Stimulated activated CD4-positive, alpha-beta T cell treated with anti-CD3 and anti-CD28 coated beads, Interleukin-2, amount 100 ng/mL, for 4 hours (primary cell): ENCODE measurements at regions not wholly inside any gene's neighbourhood (a gene's known extent, or its start where the extent isn't known, plus 50 kb on each side); places are given as distances from the start of the nearest gene placed in this dataset.
"Not testable (repeated sequence)": the region's sequence is repeated elsewhere in the genome, so short reads cannot be mapped to it uniquely, and the experiment has no call there.

Source experiments
- DNase-seq: peaks from one replicate; pipeline ENCODE4 v3.0.0-alpha.2; 2020; ENCODE audit warnings: low read depth

DNA sequence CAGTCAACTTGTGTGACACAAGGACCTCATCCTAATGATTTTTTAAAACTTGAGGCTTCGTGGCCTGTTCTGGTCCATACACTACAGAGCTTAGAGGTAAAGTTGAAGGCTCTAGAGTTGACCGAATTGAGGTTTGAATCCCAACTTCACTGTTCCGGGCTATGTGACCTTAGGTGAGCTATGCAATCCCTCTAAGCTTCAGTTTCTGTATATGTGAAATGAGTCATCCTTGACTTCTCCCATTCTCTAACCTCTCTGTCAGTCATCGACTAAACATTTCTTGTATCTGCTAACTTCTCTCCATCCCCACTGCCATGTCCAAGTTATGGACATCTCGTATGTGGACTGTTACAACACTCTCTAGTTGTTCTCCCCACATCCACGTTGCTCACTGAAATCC is 178.2 kb upstream of the TMEM45B start:
- no peak for DNase-seq

- no peak for DNase-seq
Measured at GRCh38 chr11:129637983-129638776, 177.5 kb upstream of the TMEM45B start.

- no peak for DNase-seq
Measured at GRCh38 chr11:129639300-129639699, 176.3 kb upstream of the TMEM45B start.

DNA sequence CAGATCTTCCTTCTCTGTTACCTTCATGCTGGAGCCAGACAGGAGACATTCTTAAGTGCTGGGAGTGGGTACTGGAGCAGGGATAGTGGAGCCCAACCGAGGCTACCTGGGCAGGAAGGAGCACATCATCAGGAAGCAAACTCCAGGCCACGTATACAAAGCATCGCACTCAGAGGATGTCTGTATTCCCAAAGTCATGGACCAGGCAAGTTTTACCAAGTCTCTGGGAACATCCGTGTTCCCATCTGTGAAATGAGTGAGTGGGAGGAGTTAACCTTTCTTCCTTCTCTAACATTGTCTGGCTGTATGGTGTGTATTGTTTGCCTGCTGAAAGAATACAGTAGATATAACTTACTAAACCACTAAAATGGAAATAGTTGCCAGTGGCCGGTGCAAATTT is 175.0 kb upstream of the TMEM45B start:
- no peak for DNase-seq

GRCh38 chr11:129643031-129643721 is 172.5 kb upstream of the TMEM45B start:
- no peak for DNase-seq

DNA sequence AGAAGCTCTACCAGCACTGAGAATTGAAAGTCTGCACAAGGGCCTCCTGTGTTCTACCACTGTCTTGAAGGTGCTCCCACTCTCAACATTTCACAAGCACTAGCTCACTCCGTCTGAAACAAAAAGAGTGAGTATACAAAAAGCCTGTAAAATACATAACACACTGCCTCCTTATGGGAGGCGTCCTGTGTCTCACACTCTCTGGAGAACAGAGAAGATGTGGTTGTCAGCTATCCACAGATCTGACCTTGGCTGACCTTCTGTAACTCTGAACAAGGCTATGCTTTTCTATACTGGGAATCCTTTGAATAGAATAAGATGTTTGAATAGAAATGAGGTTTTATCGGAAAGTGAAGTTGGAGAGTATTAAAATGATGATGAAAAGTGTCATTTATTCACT is 171.3 kb upstream of the TMEM45B start:
- DNase-seq = no peak

DNA sequence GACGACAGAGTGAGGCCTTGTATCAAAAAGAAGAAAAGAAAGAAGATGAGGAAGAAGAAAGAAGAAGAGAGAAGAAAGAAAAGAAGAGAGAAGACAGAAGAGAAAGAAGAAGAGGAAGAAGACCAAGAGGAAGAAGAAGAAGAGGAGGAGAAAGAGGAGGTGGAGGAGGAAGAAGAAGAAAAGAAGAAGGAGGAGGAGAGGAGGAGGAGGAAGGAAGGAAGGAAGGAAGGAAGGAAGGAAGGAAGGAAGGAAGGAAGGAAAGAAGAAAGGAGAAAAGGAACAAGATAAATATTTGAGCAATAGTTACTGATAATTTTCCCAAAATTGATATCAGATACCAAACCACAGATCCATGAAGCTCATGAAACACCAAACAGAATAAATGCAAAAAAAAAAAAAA is 169.7 kb upstream of the TMEM45B start:
- no peak for DNase-seq

GRCh38 chr11:129650044-129650443 is 165.6 kb upstream of the TMEM45B start:
- not testable (repeated sequence) for DNase-seq

GRCh38 chr11:129652835-129653234 is 162.8 kb upstream of the TMEM45B start:
- DNase-seq = no peak

- no peak for DNase-seq
Measured at GRCh38 chr11:129655247-129655832, 160.3 kb upstream of the TMEM45B start.

DNA sequence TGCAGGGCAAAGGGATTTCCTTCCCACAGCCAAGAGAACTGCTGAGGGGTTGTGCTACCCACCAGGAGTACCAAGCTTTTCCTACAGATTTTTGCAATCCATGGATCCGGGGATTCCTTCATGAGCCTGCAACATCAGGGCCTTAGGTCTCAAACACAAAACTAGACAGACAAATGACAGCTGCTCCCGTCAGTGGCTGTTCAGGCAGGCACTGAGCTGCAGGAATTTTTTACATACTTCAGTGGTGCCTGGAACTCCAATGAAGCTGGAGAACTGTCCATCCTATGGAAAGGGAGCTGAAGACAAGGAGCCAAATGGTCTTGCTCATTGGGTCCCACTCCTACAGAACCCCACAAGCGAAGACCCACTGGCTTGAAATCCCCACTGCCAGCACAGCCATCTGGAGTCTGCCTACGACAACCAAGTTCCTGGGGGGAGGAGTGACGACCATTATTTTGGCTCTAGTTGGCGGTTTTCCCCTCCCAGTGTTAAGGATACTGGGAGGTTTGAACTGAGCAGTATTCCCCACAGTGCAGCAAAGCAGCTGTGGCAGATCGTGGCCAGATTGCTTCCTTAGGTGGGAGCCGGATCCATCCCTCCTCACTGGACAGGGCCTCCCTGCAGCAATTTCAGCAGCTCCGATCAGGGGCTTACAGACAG is 157.7 kb upstream of the TMEM45B start:
- DNase-seq = no peak

DNA sequence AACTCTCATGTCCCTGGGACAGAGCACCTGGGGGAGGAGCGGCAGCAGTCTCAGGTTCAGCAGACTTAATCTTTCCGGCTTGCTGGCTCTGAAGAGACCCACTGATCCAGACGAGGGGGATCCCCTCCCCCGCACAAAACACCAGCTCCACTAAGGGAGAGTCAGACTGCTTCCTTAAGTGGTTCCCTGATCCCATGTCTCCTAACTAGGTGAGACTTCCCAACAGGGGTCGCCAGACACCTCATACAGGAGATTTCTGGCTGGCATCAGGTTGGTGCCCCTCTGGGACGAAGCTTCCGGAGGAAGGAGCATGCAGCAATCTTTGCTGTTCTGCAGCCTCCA is 157.2 kb upstream of the TMEM45B start:
- DNase-seq = no peak

DNA sequence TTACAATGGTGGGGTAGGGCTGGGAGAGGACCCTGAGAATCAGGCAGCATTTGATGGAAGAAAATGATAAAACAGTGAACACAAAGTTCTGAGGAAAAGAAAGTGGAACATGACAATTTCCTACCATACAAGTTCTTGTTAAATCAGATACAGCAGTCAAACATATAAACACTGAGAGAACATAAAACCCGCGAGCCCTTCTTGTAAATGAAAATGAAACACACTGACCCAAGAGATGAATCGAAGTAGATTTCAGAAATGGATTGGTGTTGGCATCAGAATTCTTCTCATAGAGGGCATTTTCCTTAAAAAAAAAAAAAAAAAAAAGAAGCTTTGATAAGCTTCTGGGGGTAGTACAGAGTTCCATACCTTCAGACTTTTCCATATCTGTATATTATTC is 134.7 kb upstream of the TMEM45B start:
- DNase-seq = no peak

- no peak for DNase-seq
Measured at GRCh38 chr11:129681344-129682114, 134.1 kb upstream of the TMEM45B start.

DNA sequence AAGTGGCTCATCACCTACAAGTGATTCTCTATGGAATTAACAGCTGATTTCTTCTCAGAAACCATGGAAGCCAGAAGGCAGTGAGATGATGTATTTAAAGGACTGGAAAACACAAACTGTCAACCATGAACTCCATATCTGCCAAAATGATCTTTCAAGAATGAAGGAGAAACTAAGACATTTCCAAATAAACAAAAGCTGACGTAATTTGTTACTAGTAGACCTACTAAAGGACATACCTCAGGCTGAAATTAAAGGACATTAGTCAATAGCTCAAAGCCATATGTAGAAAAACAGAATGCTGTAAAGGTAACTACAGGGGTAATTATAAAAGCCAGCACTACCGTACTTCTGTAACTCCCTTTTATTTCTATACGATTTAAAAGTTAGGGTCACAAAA is 129.4 kb upstream of the TMEM45B start:
- no peak for DNase-seq

- DNase-seq = no peak
Measured at GRCh38 chr11:129691142-129691541, 124.5 kb upstream of the TMEM45B start.

DNA sequence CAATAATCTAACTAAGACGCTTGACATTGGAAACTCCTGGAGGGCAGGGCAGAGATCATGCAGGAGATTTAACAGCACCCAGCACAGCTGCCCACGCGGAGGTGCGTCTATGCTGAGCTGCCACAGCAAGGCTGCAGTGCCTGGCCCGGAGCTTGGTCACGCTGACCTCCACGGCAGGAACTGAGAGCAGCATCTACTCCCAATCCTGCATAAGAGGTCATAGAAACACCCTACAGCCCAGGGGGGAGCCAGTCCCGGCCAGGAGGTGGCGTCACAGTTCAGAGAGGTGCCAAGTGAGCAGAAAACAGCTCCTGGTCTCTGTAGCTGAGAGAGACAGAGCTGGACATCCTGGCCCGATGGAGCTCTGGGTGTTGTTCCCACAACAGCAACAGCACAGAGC is 121.1 kb upstream of the TMEM45B start:
- DNase-seq = no peak

GRCh38 chr11:129694966-129695365 is 120.7 kb upstream of the TMEM45B start:
- no peak for DNase-seq

GRCh38 chr11:129695571-129696308 is 119.9 kb upstream of the TMEM45B start:
- peak; percentile 40 for DNase-seq

- DNase-seq = no peak
Measured at GRCh38 chr11:129696309-129696989, 119.2 kb upstream of the TMEM45B start.

- no peak for DNase-seq
Measured at GRCh38 chr11:129698212-129698611, 117.4 kb upstream of the TMEM45B start.
